Stimulated activated naive CD8-positive, alpha-beta T cell treated with anti-CD3 and anti-CD28 coated beads, Interleukin-15, amount 100 ng/mL, for 72 hours (primary cell): ENCODE measurements at regions not wholly inside any gene's neighbourhood (a gene's known extent, or its start where the extent isn't known, plus 50 kb on each side); places are given as distances from the start of the nearest gene placed in this dataset.

Experiments used
- ATAC-seq: fragments of 150-1000 bp; cut with Tn5 transposase; 2 replicates; pipeline ENCODE4 v1.10.0; 2021; ENCODE audit warnings: mild to moderate bottlenecking, moderate library complexity
- DNase-seq, 2 donors: peaks; one replicate each; pipeline ENCODE4 v3.0.0; 2021 to 2022
- H3K27ac Mint-ChIP-seq, 2 donors: one replicate each; pipeline ENCODE4 v1.8.0; 2022; ENCODE audit warnings: mild to moderate bottlenecking in 2 of 2, mixed read lengths in 2 of 2, moderate library complexity in 2 of 2
- H3K27me3 Mint-ChIP-seq: one replicate; pipeline ENCODE4 v1.8.0; 2022; ENCODE audit warnings: mixed read lengths
- H3K4me1 Mint-ChIP-seq: one replicate; pipeline ENCODE4 v1.8.0; 2022; ENCODE audit warnings: mild to moderate bottlenecking, mixed read lengths
- H3K4me3 Mint-ChIP-seq, 2 donors: one replicate each; pipeline ENCODE4 v1.8.0; 2022; ENCODE audit warnings: mild to moderate bottlenecking in 2 of 2, mixed read lengths in 2 of 2, moderate library complexity in 1 of 2
- H3K9me3 Mint-ChIP-seq, 2 donors: one replicate each; pipeline ENCODE4 v1.8.0; 2022; ENCODE audit warnings: mixed read lengths in 2 of 2

GRCh38 chr9:18202924-18203323, 271.0 kb upstream of the ADAMTSL1 start:
- H3K9me3 Mint-ChIP-seq = peaks cover 0 to 5% of the 10 kb centered on the region in 2 donors
- H3K4me1 Mint-ChIP-seq = no peaks in the 10 kb centered on the region
- H3K27me3 Mint-ChIP-seq = no peaks in the 10 kb centered on the region
- no peak overlapping the region for H3K4me3 Mint-ChIP-seq
- ATAC-seq (no peak), DNase-seq (no peak)
- no peak overlapping the region for H3K27ac Mint-ChIP-seq

- ATAC-seq (no peak), DNase-seq (no peak)
- Mint-ChIP-seq H3K4me1 (no peaks in the 10 kb centered on the region), H3K4me3 (no peak overlapping the region), H3K9me3 (peaks cover 0 to 5% of the 10 kb centered on the region in 2 donors), H3K27ac (no peak overlapping the region), H3K27me3 (no peaks in the 10 kb centered on the region)
Measured at GRCh38 chr9:18207735-18208134, 266.2 kb upstream of the ADAMTSL1 start.

- ATAC-seq (no peak), DNase-seq (no peak)
- no peaks in the 10 kb centered on the region for H3K4me1 Mint-ChIP-seq
- H3K27me3 Mint-ChIP-seq = no peaks in the 10 kb centered on the region
- H3K4me3 Mint-ChIP-seq = no peak overlapping the region
- H3K9me3 Mint-ChIP-seq = peaks cover 0 to 4% of the 10 kb centered on the region in 2 donors
- H3K27ac Mint-ChIP-seq = no peak overlapping the region
Measured at GRCh38 chr9:18208166-18209059, 265.5 kb upstream of the ADAMTSL1 start.

- DNase-seq (no peak), ATAC-seq (no peak)
- H3K27ac Mint-ChIP-seq = no peak overlapping the region
- H3K9me3 Mint-ChIP-seq = peaks cover 0 to 3% of the 10 kb centered on the region in 2 donors
- no peaks in the 10 kb centered on the region for H3K27me3 Mint-ChIP-seq
- H3K4me3 Mint-ChIP-seq = no peak overlapping the region
- H3K4me1 Mint-ChIP-seq = no peaks in the 10 kb centered on the region
Measured at GRCh38 chr9:18215626-18216025, 258.3 kb upstream of the ADAMTSL1 start.

- H3K4me3 Mint-ChIP-seq = no peak overlapping the region
- DNase-seq = no peak
- ATAC-seq = no peak
- H3K27ac Mint-ChIP-seq = no peak overlapping the region
- no peaks in the 10 kb centered on the region for H3K27me3 Mint-ChIP-seq
- peaks cover 0 to 3% of the 10 kb centered on the region in 2 donors for H3K9me3 Mint-ChIP-seq
- no peaks in the 10 kb centered on the region for H3K4me1 Mint-ChIP-seq
Measured at GRCh38 chr9:18216376-18216775, 257.6 kb upstream of the ADAMTSL1 start.

- DNase-seq (no peak), ATAC-seq (no peak)
- no peaks in the 10 kb centered on the region for H3K9me3 Mint-ChIP-seq
- H3K27me3 Mint-ChIP-seq = peaks cover 15% of the 10 kb centered on the region
- no peaks in the 10 kb centered on the region for H3K4me1 Mint-ChIP-seq
- no peak overlapping the region for H3K4me3 Mint-ChIP-seq
- no peak overlapping the region for H3K27ac Mint-ChIP-seq
Measured at GRCh38 chr9:18228101-18228500, 245.9 kb upstream of the ADAMTSL1 start.

- no peak overlapping the region for H3K27ac Mint-ChIP-seq
- no peak overlapping the region for H3K4me3 Mint-ChIP-seq
- H3K9me3 Mint-ChIP-seq = no peaks in the 10 kb centered on the region
- H3K4me1 Mint-ChIP-seq = no peaks in the 10 kb centered on the region
- no peak for ATAC-seq
- H3K27me3 Mint-ChIP-seq = peaks cover 18% of the 10 kb centered on the region
- no peak for DNase-seq
Measured at GRCh38 chr9:18229992-18230676, 243.8 kb upstream of the ADAMTSL1 start.

- H3K27ac Mint-ChIP-seq = no peak overlapping the region
Measured at GRCh38 chr9:18233311-18233710, 240.6 kb upstream of the ADAMTSL1 start.

GRCh38 chr9:18233776-18234445, 240.0 kb upstream of the ADAMTSL1 start:
- Mint-ChIP-seq H3K4me3 (no peak overlapping the region), H3K4me1 (no peaks in the 10 kb centered on the region), H3K27ac (no peak overlapping the region), H3K9me3 (no peaks in the 10 kb centered on the region), H3K27me3 (peaks cover 18% of the 10 kb centered on the region)
- ATAC-seq (no peak), DNase-seq (no peak)

More at GRCh38 chr9:18233311-18233710, 240.6 kb upstream of the ADAMTSL1 start:
- no peak overlapping the region for H3K4me3 Mint-ChIP-seq
- no peaks in the 10 kb centered on the region for H3K9me3 Mint-ChIP-seq
- DNase-seq (no peak), ATAC-seq (no peak)
- peaks cover 18% of the 10 kb centered on the region for H3K27me3 Mint-ChIP-seq
- no peaks in the 10 kb centered on the region for H3K4me1 Mint-ChIP-seq

- H3K9me3 Mint-ChIP-seq = no peaks in the 10 kb centered on the region
- H3K27me3 Mint-ChIP-seq = peaks cover 18% of the 10 kb centered on the region
- no peak overlapping the region for H3K4me3 Mint-ChIP-seq
- H3K27ac Mint-ChIP-seq = peak overlapping the region in 1 of 2 donors; percentile 85
- H3K4me1 Mint-ChIP-seq = no peaks in the 10 kb centered on the region
- ATAC-seq = peak; percentile 39
- no peak for DNase-seq
Measured at GRCh38 chr9:18235181-18235908, 238.6 kb upstream of the ADAMTSL1 start.

GRCh38 chr9:18236336-18236735, 237.6 kb upstream of the ADAMTSL1 start:
- no peaks in the 10 kb centered on the region for H3K4me1 Mint-ChIP-seq
- ATAC-seq = no peak
- H3K27ac Mint-ChIP-seq = no peak overlapping the region
- no peaks in the 10 kb centered on the region for H3K9me3 Mint-ChIP-seq
- no peak overlapping the region for H3K4me3 Mint-ChIP-seq
- no peak for DNase-seq
- peaks cover 17% of the 10 kb centered on the region for H3K27me3 Mint-ChIP-seq

GRCh38 chr9:18237776-18238175, 236.2 kb upstream of the ADAMTSL1 start:
- Mint-ChIP-seq H3K27ac (no peak overlapping the region), H3K4me3 (no peak overlapping the region), H3K9me3 (no peaks in the 10 kb centered on the region), H3K4me1 (no peaks in the 10 kb centered on the region), H3K27me3 (peaks cover 12% of the 10 kb centered on the region)
- DNase-seq = no peak
- ATAC-seq = no peak

GRCh38 chr9:18238254-18238653, 235.7 kb upstream of the ADAMTSL1 start:
- Mint-ChIP-seq H3K27me3 (peaks cover 10% of the 10 kb centered on the region), H3K27ac (no peak overlapping the region), H3K9me3 (peaks cover under 1 to 2% of the 10 kb centered on the region in 2 donors), H3K4me1 (no peaks in the 10 kb centered on the region), H3K4me3 (no peak overlapping the region)
- DNase-seq (no peak), ATAC-seq (no peak)

- no peak overlapping the region for H3K4me3 Mint-ChIP-seq
- peaks cover 6 to 7% of the 10 kb centered on the region in 2 donors for H3K9me3 Mint-ChIP-seq
- H3K27ac Mint-ChIP-seq = no peak overlapping the region
- H3K27me3 Mint-ChIP-seq = peaks cover 3% of the 10 kb centered on the region
- DNase-seq (no peak), ATAC-seq (no peak)
- no peaks in the 10 kb centered on the region for H3K4me1 Mint-ChIP-seq
Measured at GRCh38 chr9:18238752-18239447, 235.1 kb upstream of the ADAMTSL1 start.

GRCh38 chr9:18240213-18240612, 233.7 kb upstream of the ADAMTSL1 start:
- Mint-ChIP-seq H3K27me3 (peaks cover 8% of the 10 kb centered on the region), H3K4me1 (no peaks in the 10 kb centered on the region), H3K4me3 (no peak overlapping the region), H3K27ac (no peak overlapping the region), H3K9me3 (peaks cover 6 to 7% of the 10 kb centered on the region in 2 donors)
- ATAC-seq = no peak
- no peak for DNase-seq
